ENCODE measurements at regions not wholly inside any gene's neighbourhood (a gene's known extent, or its start where the extent isn't known, plus 50 kb on each side); places are given as distances from the start of the nearest gene placed in this dataset.

- no peak overlapping the region for H3K4me3 ChIP-seq (ENCODE audit: low read depth, low read length)
- no peak for TF ChIP-seq MAX (IDR thresholded peaks at IDR 0.05; ENCODE audit: low read depth, low read length)
- TF ChIP-seq, protein P1, sequence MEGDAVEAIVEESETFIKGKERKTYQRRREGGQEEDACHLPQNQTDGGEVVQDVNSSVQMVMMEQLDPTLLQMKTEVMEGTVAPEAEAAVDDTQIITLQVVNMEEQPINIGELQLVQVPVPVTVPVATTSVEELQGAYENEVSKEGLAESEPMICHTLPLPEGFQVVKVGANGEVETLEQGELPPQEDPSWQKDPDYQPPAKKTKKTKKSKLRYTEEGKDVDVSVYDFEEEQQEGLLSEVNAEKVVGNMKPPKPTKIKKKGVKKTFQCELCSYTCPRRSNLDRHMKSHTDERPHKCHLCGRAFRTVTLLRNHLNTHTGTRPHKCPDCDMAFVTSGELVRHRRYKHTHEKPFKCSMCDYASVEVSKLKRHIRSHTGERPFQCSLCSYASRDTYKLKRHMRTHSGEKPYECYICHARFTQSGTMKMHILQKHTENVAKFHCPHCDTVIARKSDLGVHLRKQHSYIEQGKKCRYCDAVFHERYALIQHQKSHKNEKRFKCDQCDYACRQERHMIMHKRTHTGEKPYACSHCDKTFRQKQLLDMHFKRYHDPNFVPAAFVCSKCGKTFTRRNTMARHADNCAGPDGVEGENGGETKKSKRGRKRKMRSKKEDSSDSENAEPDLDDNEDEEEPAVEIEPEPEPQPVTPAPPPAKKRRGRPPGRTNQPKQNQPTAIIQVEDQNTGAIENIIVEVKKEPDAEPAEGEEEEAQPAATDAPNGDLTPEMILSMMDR (IDR thresholded peaks at IDR 0.05; ENCODE audit: low read depth, low read length) = peak; percentile 91
- DNase-seq (ENCODE audit: low read depth) = peak; percentile 60
Observed at GRCh38 chr2:7672027-7672684, 754.9 kb downstream of the RNF144A start.

DNA sequence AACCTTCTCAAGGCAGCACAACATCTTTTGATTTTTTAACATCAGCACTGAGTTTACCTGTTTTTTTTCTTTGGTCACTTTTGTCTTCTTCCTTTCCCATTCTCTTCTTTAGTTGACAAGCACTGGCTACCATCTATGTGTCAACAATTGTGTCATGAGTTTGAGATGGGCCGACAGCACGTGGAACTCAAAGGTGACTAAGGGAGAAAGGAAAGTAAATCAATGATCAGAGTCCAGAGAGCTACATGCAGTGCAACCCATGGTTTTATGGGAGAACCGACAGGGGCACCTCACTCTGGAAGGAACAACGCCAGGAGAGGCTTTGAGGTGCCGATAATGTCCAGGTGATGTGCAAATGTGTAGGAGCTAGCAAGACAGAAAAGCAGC lies 755.5 kb downstream of the RNF144A start:
- DNase-seq (ENCODE audit: low read depth) = no peak
- no peak overlapping the region for H3K4me3 ChIP-seq (ENCODE audit: low read depth, low read length)
- TF ChIP-seq MYC (IDR thresholded peaks at IDR 0.05; ENCODE audit: low read depth, low read length) (no peak), POLR2A (IDR thresholded peaks at IDR 0.05; ENCODE audit: extremely low read depth, insufficient read length) (no peak), MAX (IDR thresholded peaks at IDR 0.05; ENCODE audit: low read depth, low read length) (no peak)
- TF ChIP-seq, protein P1 (IDR thresholded peaks at IDR 0.05; ENCODE audit: low read depth, low read length) = no peak

DNA sequence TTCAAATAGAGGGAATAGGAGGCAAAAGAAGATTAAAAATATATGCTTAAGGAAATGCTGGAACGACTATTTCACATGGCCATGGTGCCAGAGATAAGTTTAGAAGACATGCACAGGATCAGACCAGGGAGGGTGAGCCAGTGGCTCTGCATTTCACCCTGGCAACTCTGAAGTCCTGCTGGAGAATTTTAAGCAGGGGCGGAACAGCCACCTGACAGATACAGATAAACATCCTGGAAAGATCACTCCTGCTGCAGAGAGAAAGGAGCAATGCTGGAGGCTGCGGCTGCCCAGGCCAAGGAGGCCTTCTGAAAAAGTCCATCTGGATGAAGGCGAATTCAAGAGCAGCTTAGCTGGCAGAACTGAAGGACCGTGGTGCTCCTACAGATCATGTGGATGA lies 755.9 kb downstream of the RNF144A start:
- no peak for TF ChIP-seq MAX (IDR thresholded peaks at IDR 0.05; ENCODE audit: low read depth, low read length)
- no peak for TF ChIP-seq MYC (IDR thresholded peaks at IDR 0.05; ENCODE audit: low read depth, low read length)
- H3K4me3 ChIP-seq (ENCODE audit: low read depth, low read length) = no peak overlapping the region
- no peak for DNase-seq (ENCODE audit: low read depth)

- TF ChIP-seq POLR2A (IDR thresholded peaks at IDR 0.05; ENCODE audit: extremely low read depth, insufficient read length) (no peak), MYC (IDR thresholded peaks at IDR 0.05; ENCODE audit: low read depth, low read length) (no peak), MAX (IDR thresholded peaks at IDR 0.05; ENCODE audit: low read depth, low read length) (no peak)
- TF ChIP-seq, protein P1 (IDR thresholded peaks at IDR 0.05; ENCODE audit: low read depth, low read length) = no peak
- no peak overlapping the region for H3K4me3 ChIP-seq (ENCODE audit: low read depth, low read length)
- no peak for DNase-seq (ENCODE audit: low read depth)
Observed at GRCh38 chr2:7673853-7674252, 756.6 kb downstream of the RNF144A start.

DNA sequence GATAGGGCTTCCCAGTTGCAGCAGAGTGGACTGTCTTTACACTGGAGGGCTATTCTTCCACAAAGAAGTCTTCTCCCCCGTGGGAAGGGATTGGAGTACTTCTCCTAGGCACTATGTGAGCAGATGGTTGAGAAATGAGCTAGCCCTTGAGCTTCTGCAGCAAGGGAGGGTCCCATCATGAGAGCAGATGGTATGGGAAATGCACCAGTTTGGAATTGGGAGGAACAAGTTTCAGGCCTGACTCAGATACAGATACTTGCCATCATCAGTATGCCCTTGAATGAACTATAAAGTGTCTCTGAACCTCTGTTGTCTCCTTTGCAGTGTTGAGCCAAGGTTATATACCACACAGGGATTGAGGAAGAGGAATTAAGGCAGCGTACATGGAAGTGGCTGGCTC lies 757.4 kb downstream of the RNF144A start:
- no peak for TF ChIP-seq MYC (IDR thresholded peaks at IDR 0.05; ENCODE audit: low read depth, low read length)
- TF ChIP-seq, protein P1 (IDR thresholded peaks at IDR 0.05; ENCODE audit: low read depth, low read length) = no peak
- TF ChIP-seq MAX (IDR thresholded peaks at IDR 0.05; ENCODE audit: low read depth, low read length) = no peak
- TF ChIP-seq POLR2A (IDR thresholded peaks at IDR 0.05; ENCODE audit: extremely low read depth, insufficient read length) = no peak
- H3K4me3 ChIP-seq (ENCODE audit: low read depth, low read length) = no peak overlapping the region
- DNase-seq (ENCODE audit: low read depth) = no peak

- H3K4me3 ChIP-seq (ENCODE audit: low read depth, low read length) = no peak overlapping the region
- DNase-seq (ENCODE audit: low read depth) = no peak
- TF ChIP-seq, protein P1 (IDR thresholded peaks at IDR 0.05; ENCODE audit: low read depth, low read length) = no peak
- TF ChIP-seq POLR2A (IDR thresholded peaks at IDR 0.05; ENCODE audit: extremely low read depth, insufficient read length) = no peak
- TF ChIP-seq MAX (IDR thresholded peaks at IDR 0.05; ENCODE audit: low read depth, low read length) = no peak
- no peak for TF ChIP-seq MYC (IDR thresholded peaks at IDR 0.05; ENCODE audit: low read depth, low read length)
Observed at GRCh38 chr2:7676714-7677113, 759.5 kb downstream of the RNF144A start.

All from NB4 (cell line).